ENCODE measurements at regions not wholly inside any gene's neighbourhood (a gene's known extent, or its start where the extent isn't known, plus 50 kb on each side); places are given as distances from the start of the nearest gene placed in this dataset.

DNA sequence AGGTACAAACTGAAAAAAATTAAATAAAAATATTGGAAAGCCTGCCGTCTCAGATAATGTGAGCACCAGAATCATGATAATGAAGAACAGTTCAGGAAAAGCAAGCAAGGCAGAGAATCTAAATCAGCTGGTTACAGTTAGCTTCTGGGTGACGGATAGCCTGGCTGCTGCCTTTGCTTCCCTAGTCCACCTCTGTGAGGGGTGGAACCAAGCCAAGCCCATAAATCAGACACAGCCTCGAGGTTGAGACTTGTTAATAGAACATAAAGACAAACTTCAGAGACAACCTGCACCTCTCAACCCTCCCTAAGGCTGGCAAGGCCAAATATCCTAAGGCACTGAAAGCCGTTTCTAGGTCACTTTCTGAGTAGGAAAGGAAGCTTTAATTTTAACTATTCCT is 334.7 kb upstream of the SLC39A10 start:
- peak in 1 of 10 donors; percentile 29 for DNase-seq

DNA sequence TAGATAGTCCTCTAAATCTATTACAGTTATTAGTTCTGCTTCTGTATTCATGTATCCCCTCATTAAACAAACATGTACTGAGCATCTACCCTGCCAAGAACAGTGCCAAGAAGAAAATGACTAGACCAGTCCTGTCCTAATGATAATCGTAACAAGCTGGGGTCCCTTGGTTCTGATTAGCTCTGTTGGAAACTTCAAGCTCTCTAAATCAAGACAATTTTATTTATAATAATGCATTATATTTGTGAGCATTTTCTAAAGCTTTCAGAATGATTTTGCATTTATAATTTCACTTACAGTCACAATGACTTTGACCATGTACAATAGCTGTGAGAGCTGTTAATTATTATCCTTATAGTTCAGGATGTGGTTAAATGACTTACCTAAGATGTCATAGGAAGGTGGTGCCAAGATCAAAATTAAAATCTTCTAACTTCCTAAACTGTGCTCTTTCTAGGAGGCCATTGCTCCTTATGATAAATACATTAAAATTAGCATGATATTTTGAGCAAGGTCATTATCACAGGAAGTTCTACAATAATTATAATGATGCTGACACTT is 336.5 kb upstream of the SLC39A10 start:
- DNase-seq: no peak
- intact Hi-C loops (cut with DNase I): no loop called here

More for the DNA sequence above, 334.7 kb upstream of the SLC39A10 start:
- intact Hi-C loops (cut with DNase I): no loop called here

- intact Hi-C loops (cut with DNase I): loop anchor here (5.0 to 10.0 kb wide), 2 partner anchors 772 to 1155 kb away; no protein-coding TSS in a partner anchor
- DNase-seq: no peak
Observed at GRCh38 chr2:195319548-195320412, 337.2 kb upstream of the SLC39A10 start.

DNA sequence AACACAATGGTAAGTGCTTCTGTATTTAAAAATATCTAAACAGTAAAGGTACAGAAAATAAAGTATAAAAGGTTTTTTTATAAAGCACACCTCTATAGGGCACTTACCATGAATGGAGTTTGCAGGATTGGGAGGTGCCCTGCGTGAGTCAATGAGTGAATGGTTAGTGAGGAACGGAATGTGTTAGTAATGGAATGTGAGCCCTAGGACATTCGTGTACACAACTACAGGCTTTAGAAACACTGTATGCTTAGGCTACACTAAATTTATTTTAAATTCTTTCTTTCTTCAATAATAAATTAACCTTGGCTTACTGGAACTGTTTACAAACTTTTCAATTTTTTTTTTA is 337.9 kb upstream of the SLC39A10 start:
- DNase-seq: no peak
- intact Hi-C loops (cut with DNase I): loop anchor here (5.0 to 10.0 kb wide), 2 partner anchors 772 to 1154 kb away; no protein-coding TSS in a partner anchor

DNA sequence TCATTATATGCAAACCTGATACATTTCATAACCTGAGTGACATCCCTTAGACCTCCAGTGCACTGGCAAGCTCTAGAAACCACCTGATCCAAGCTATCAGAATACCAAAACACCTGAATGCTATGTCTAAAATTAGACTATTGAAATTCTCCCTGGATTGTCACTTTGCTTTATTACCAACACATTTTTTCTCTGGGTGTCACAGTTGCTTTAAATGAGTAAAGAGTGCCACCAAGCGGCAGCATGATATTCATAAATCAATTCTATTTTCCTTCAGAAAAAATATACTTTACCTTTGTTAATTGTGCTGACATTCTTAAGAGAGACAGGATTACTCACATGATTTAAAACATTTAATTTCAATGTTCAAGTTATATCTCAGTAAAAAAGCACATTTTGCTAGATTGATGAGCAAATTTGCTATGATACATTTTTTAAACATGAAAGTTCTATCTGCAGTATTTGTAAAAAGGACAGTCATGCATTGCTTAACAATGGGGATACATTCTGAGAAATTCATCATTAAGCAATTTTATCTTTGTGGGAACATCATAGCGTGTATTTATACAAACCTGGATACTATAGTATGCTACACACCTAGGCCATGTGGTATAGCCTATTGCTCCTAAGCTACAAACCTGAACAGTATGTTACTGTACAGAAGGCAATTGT is 338.4 kb upstream of the SLC39A10 start:
- intact Hi-C loops (cut with DNase I): loop anchor here (5.0 to 10.0 kb wide), 2 partner anchors 771 to 1154 kb away; no protein-coding TSS in a partner anchor
- peak in 2 of 10 donors; percentile 17 to 34 for DNase-seq

GRCh38 chr2:195317550-195317949 is 339.5 kb upstream of the SLC39A10 start:
- intact Hi-C loops (cut with DNase I): loop anchor here (5.0 to 10.0 kb wide), 2 partner anchors 770 to 1153 kb away; no protein-coding TSS in a partner anchor

DNA sequence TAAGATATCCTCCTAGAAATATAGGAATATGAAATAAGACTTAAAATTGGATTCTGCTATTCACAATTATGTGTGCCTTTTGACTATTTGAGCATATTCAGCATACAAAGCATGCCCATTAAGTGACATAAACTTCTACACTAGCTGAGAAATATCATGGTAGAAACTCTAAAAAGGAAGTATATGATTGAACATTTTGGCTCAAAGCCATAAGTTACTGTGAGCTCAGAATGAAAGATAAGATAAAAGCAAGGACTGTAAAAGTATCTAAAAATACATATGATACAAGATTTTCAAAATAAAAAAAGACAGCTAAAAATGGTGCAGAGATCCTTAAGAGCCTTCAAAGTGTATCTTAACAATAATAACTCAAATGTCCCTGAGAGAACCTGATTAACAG is 340.5 kb upstream of the SLC39A10 start:
- intact Hi-C loops (cut with DNase I): loop anchor here (5.0 to 10.0 kb wide), 2 partner anchors 769 to 1152 kb away; no protein-coding TSS in a partner anchor
- no peak for DNase-seq

More at GRCh38 chr2:195317550-195317949, 339.5 kb upstream of the SLC39A10 start:
- no peak for DNase-seq

- intact Hi-C loops (cut with DNase I): loop anchor here (10.0 kb wide), 1 partner anchor 1149 kb away; no protein-coding TSS in a partner anchor
- no peak for DNase-seq
Observed at GRCh38 chr2:195313962-195314361, 343.1 kb upstream of the SLC39A10 start.

- intact Hi-C loops (cut with DNase I): loop anchor here (10.0 kb wide), 1 partner anchor 1148 kb away; no protein-coding TSS in a partner anchor
- DNase-seq: no peak
Observed at GRCh38 chr2:195312662-195313061, 344.4 kb upstream of the SLC39A10 start.

DNA sequence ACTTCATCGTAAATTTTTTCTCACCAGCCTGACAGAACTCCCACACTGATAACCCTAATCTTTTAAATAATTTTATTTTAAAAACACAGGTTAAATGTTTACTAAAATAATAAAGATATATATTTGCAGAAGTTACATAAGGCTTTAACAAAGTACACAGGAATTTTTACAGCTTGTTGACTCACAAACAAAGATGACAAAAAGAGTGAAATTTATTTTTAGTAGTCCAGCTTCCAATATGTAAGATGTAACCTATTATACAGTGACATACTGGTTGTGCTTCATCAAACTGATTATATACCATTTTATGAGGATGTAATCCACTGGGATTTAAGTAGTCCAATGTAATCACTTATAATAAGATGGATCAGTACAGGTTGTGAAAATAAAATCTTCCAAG is 348.9 kb upstream of the SLC39A10 start:
- intact Hi-C loops (cut with DNase I): no loop called here
- no peak for DNase-seq

GRCh38 chr2:195307751-195308150 is 349.3 kb upstream of the SLC39A10 start:
- peak in 1 of 10 donors; percentile 22 for DNase-seq
- intact Hi-C loops (cut with DNase I): no loop called here

- no peak for DNase-seq
- intact Hi-C loops (cut with DNase I): no loop called here
Observed at GRCh38 chr2:195304310-195304709, 352.7 kb upstream of the SLC39A10 start.

DNA sequence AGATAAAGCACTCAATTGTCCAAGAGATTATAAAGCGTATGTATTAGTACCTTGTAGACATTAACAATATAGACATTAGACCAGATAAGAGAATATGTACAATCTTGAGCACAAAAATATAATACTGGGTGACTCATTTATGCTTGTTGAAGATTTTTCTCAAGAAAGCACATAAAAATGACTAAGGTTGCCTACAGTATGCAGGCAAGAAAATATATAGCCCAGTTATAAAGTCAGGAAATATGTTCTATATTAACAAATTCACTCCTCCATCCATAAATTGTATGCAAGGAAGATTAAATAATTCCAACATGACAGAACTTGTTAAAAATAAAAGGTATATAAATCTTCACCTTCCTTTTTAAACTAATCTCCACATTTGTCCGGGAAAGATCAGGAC is 356.4 kb upstream of the SLC39A10 start:
- intact Hi-C loops (cut with DNase I): no loop called here
- DNase-seq: no peak

GRCh38 chr2:195299600-195299999 is 357.4 kb upstream of the SLC39A10 start:
- intact Hi-C loops (cut with DNase I): no loop called here
- DNase-seq: no peak

DNA sequence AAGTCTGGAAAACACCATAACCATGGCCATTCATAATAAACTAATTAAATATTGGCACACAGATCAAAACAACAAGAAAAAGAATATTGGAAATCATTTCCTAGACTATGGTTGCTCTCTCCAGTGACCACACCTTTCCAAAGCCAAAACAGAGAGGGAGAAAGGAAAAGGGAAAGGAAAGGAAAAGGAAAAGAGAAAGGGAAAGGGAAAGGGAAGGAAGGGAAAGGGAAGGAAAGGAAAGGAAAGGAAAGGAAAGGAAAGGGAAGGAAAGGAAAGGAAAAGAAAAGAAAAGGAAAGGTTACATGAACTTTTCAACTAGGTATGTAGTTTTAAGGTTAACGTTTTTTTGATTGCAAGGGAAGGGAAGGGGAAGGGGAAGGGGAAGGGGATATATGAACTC is 360.5 kb upstream of the SLC39A10 start:
- intact Hi-C loops (cut with DNase I): no loop called here

DNA sequence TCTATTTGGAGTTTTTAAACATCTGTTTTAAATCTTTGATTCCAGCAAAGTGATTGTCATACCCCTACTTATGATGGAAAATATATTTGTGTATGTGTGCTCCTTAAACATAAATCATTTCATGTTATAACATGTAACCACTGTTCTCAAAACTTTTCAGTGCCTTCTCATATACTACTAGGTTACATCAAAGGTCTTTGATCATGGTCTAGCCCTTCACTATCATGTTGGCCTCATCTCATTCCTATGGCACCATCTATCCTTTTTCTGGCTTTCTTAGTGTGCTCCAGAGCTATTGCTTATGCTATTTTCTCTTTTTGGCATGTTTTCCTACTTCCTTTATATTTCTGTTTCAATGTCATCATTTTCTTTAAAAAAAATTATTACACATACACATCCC is 367.9 kb upstream of the SLC39A10 start:
- no peak for DNase-seq
- intact Hi-C loops (cut with DNase I): no loop called here

More for the DNA sequence above, 360.5 kb upstream of the SLC39A10 start:
- no peak for DNase-seq

DNA sequence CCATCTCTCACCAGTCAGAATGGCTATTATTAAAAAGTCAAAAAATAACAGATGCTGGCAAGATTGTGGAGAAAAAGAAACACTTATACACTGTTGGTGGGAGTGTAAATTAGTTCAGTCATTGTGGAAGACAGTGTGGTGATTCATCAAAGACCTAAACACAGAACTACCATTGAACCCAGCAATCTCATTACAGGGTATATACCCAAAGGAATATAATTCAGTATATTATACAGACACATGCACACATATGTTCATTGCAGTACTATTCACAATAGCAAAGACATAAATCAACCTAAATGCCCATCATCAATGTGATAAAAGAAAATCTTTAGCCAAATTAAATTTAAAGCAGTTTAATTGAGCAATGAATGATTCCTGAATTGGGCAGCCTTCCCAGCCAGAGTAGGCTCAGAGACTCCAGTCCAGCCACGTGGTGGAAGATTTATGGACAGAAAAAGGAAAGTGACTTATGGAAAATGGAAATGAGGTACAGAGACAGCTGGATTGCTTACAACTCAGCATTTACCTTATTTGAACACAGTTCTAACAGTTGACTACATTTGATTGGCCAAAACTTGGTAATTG is 377.1 kb upstream of the SLC39A10 start:
- intact Hi-C loops (cut with DNase I): no loop called here
- DNase-seq: no peak

DNA sequence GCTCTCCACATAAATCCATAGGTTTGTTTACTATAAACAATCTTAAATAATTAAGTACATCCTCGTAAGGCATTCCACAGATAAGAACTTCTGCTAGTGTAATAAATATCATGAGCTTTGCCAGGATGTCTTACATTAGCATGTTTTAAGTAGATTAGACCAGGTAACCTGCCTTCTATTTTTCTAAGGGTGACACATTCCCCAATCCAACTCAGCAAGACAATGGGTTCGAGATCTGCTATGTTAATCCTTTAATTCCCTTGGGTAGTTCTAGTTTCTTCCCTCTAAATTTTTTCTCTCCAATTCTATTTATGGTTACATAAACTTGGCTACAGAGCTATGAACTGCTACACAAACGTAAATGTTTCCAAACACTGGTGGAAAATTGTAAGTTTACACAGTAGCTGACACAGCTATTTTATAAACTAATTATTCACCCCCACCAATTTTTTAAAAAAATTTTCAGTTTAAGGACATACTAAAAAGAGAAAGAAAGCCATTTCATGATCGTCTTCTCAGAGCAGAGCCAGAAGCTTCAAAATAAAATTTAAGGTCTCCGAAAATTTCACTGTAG is 386.5 kb upstream of the SLC39A10 start:
- DNase-seq: no peak
- intact Hi-C loops (cut with DNase I): no loop called here

DNA sequence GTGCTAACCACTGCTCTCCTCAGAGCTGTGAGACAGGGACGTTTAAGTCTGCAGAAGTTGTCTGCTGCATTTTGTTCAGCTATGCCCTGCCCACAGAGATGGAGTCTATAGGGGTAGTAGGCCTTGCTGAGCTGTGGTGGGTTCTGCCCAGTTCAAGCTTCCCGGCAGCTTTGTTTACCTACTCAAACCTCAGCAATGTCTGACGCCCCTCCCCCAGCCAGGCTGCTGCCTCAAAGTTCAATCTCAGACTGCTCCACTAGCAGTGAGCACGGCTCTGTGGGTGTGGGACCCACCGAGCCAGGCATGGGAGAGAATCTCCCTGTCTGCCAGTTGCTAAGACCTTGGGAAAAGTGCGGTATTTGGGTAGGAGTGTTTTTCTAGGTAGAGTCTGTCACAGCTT is 387.8 kb upstream of the SLC39A10 start:
- intact Hi-C loops (cut with DNase I): no loop called here
- peak in 1 of 10 donors; percentile 24 for DNase-seq

- intact Hi-C loops (cut with DNase I): no loop called here
- DNase-seq: no peak
Observed at GRCh38 chr2:195257979-195258378, 399.0 kb upstream of the SLC39A10 start.
